ENCODE measurements at regions not wholly inside any gene's neighbourhood (a gene's known extent, or its start where the extent isn't known, plus 50 kb on each side); places are given as distances from the start of the nearest gene placed in this dataset.

- no peak overlapping the region for H3K9ac ChIP-seq (ENCODE audit: low read length)
- no peaks in the 10 kb centered on the region for H3K36me3 ChIP-seq (ENCODE audit: insufficient read depth, low read length)
- no peaks in the 10 kb centered on the region for H3F3A ChIP-seq (ENCODE audit: insufficient read depth, low read length, poor library complexity, severe bottlenecking)
- H3K4me2 ChIP-seq (ENCODE audit: low read length), result no peak overlapping the region
- no peaks in the 10 kb centered on the region for H3K79me2 ChIP-seq (replicated peaks; ENCODE audit: insufficient read depth, low read length)
- H2AFZ ChIP-seq (ENCODE audit: low read depth, low read length), result no peak overlapping the region
- H3K27ac ChIP-seq (ENCODE audit: low read length), result no peak overlapping the region
- no peaks in the 10 kb centered on the region for H3K9me3 ChIP-seq (ENCODE audit: low read length)
- no peaks in the 10 kb centered on the region for H4K20me1 ChIP-seq (ENCODE audit: insufficient read depth)
- H3K4me3 ChIP-seq (ENCODE audit: low read length), result no peak overlapping the region
- TF ChIP-seq SMC3 (conservative IDR thresholded peaks at IDR 0.05; ENCODE audit: poor library complexity), result no peak
- TF ChIP-seq EZH2 (IDR thresholded peaks at IDR 0.05; ENCODE audit: borderline replicate concordance, insufficient read depth, low read length, poor library complexity, severe bottlenecking), result no peak
- no peak for TF ChIP-seq RAD21 (conservative IDR thresholded peaks at IDR 0.05)
- TF ChIP-seq MXI1 (conservative IDR thresholded peaks at IDR 0.05; ENCODE audit: poor library complexity, severe bottlenecking), result no peak
- TF ChIP-seq TAF1 (IDR thresholded peaks at IDR 0.05; ENCODE audit: low read depth), result no peak
- TF ChIP-seq EP300 (conservative IDR thresholded peaks at IDR 0.05; ENCODE audit: poor library complexity, severe bottlenecking), result no peak
- no peak for TF ChIP-seq REST (IDR thresholded peaks at IDR 0.05; ENCODE audit: borderline replicate concordance)
- TF ChIP-seq POLR2AphosphoS5 (IDR thresholded peaks at IDR 0.05), result no peak
- no peaks in the 10 kb centered on the region for H3K27me3 ChIP-seq (ENCODE audit: insufficient read depth, low read depth, low read length)
- no peaks in the 10 kb centered on the region for H3K9me2 ChIP-seq (ENCODE audit: insufficient read depth, low read length)
Observed at GRCh38 chr11:105388006-105388405, 221.9 kb upstream of the GRIA4 start.

- H3K9ac ChIP-seq (ENCODE audit: low read length), result no peak overlapping the region
- no peaks in the 10 kb centered on the region for H3K9me3 ChIP-seq (ENCODE audit: low read length)
- no peaks in the 10 kb centered on the region for H3K27me3 ChIP-seq (ENCODE audit: insufficient read depth, low read depth, low read length)
- H3K9me2 ChIP-seq (ENCODE audit: insufficient read depth, low read length), result no peaks in the 10 kb centered on the region
- H3K4me2 ChIP-seq (ENCODE audit: low read length), result no peak overlapping the region
- H3K27ac ChIP-seq (ENCODE audit: low read length), result no peak overlapping the region
- no peak overlapping the region for H2AFZ ChIP-seq (ENCODE audit: low read depth, low read length)
- TF ChIP-seq POLR2AphosphoS5 (IDR thresholded peaks at IDR 0.05), result no peak
- no peak for TF ChIP-seq REST (IDR thresholded peaks at IDR 0.05; ENCODE audit: borderline replicate concordance)
- no peak for TF ChIP-seq EP300 (conservative IDR thresholded peaks at IDR 0.05; ENCODE audit: poor library complexity, severe bottlenecking)
- TF ChIP-seq MXI1 (conservative IDR thresholded peaks at IDR 0.05; ENCODE audit: poor library complexity, severe bottlenecking), result no peak
- no peak for TF ChIP-seq TAF1 (IDR thresholded peaks at IDR 0.05; ENCODE audit: low read depth)
- TF ChIP-seq EZH2 (IDR thresholded peaks at IDR 0.05; ENCODE audit: borderline replicate concordance, insufficient read depth, low read length, poor library complexity, severe bottlenecking), result no peak
- TF ChIP-seq RAD21 (conservative IDR thresholded peaks at IDR 0.05), result no peak
- TF ChIP-seq SMC3 (conservative IDR thresholded peaks at IDR 0.05; ENCODE audit: poor library complexity), result no peak
- TF ChIP-seq CTCF (IDR thresholded peaks at IDR 0.05; ENCODE audit: poor library complexity, severe bottlenecking), result no peak
- H3K79me2 ChIP-seq (replicated peaks; ENCODE audit: insufficient read depth, low read length), result no peaks in the 10 kb centered on the region
- H3K4me3 ChIP-seq (ENCODE audit: low read length), result no peak overlapping the region
- H4K20me1 ChIP-seq (ENCODE audit: insufficient read depth), result no peaks in the 10 kb centered on the region
- no peaks in the 10 kb centered on the region for H3F3A ChIP-seq (ENCODE audit: insufficient read depth, low read length, poor library complexity, severe bottlenecking)
- H3K36me3 ChIP-seq (ENCODE audit: insufficient read depth, low read length), result no peaks in the 10 kb centered on the region
Observed at GRCh38 chr11:105381941-105382340, 227.9 kb upstream of the GRIA4 start.
